Tibial nerve (tissue), 4 donors: ENCODE measurements at regions not wholly inside any gene's neighbourhood (a gene's known extent, or its start where the extent isn't known, plus 50 kb on each side); places are given as distances from the start of the nearest gene placed in this dataset.

ENCODE experiments used
- CTCF ChIP-seq, 5 experiments: fragments of 200-600 bp in 3 of 5; fragments of 450-650 bp in 2 of 5; sonication (generic) in 3 of 5; IDR thresholded peaks; one replicate each; pipeline ENCODE4 v1.5.1; 2016 to 2019; ENCODE audit warnings: antibody characterized with exemption in 5 of 5, mild to moderate bottlenecking in 3 of 5, moderate library complexity in 2 of 5
- EP300 ChIP-seq, 2 donors: sonication (generic); formaldehyde crosslinking; IDR thresholded peaks; one replicate each; pipeline ENCODE4 v1.6.1; 2017; ENCODE audit warnings: antibody characterized with exemption in 2 of 2, mild to moderate bottlenecking in 1 of 2

GRCh38 chr1:90200646-90201205 is 205.8 kb downstream of the ZNF326 start:
- TF ChIP-seq CTCF (IDR thresholded peaks at IDR 0.05) (no peak), EP300 (IDR thresholded peaks at IDR 0.05) (no peak)
